Suppressor macrophage treated with lipopolysaccharide for 4 hours (primary cell): ENCODE measurements at regions not wholly inside any gene's neighbourhood (a gene's known extent, or its start where the extent isn't known, plus 50 kb on each side); places are given as distances from the start of the nearest gene placed in this dataset.

ENCODE experiments used
- DNase-seq: peaks from one replicate; pipeline ENCODE4 v3.0.0-alpha.2; 2020

GRCh38 chr18:49655266-49656072 is 93.6 kb downstream of the LIPG start:
- DNase-seq: no peak

- no peak for DNase-seq
Observed at GRCh38 chr18:49654347-49654746, 92.5 kb downstream of the LIPG start.

GRCh38 chr18:49652881-49653724 is 91.2 kb downstream of the LIPG start:
- DNase-seq: no peak

- DNase-seq: no peak
Observed at GRCh38 chr18:49651033-49651432, 89.2 kb downstream of the LIPG start.

GRCh38 chr18:49650426-49650891 is 88.6 kb downstream of the LIPG start:
- DNase-seq: no peak

- DNase-seq: no peak
Observed at GRCh38 chr18:49648811-49649210, 87.0 kb downstream of the LIPG start.
